LNCaP clone FGC (cell line): ENCODE measurements at regions not wholly inside any gene's neighbourhood (a gene's known extent, or its start where the extent isn't known, plus 50 kb on each side); places are given as distances from the start of the nearest gene placed in this dataset.

Source experiments
- DNase-seq: peaks from one replicate; pipeline ENCODE4 v3.0.0-alpha.2; 2011; ENCODE audit warnings: low read depth
- H3K4me3 ChIP-seq: 2 replicates; pipeline ENCODE4 v1.5.1; 2011; ENCODE audit warnings: mild to moderate bottlenecking, low read depth, low read length, control low read depth
- CTCF ChIP-seq: IDR thresholded peaks from 2 replicates; pipeline ENCODE4 v1.5.1; 2012; ENCODE audit warnings: mild to moderate bottlenecking; ENCODE audit not compliant: control insufficient read depth, insufficient read depth; ENCODE audit errors: extremely low read depth

GRCh38 chr2:20103530-20103929, 52.1 kb upstream of the LAPTM4A start:
- DNase-seq = peak; percentile 46
- H3K4me3 ChIP-seq = no peak overlapping the region
- TF ChIP-seq CTCF = peak; percentile 54
